Ovary (tissue), 7 donors: ENCODE measurements at regions not wholly inside any gene's neighbourhood (a gene's known extent, or its start where the extent isn't known, plus 50 kb on each side); places are given as distances from the start of the nearest gene placed in this dataset.
A peak's percentile ranks its signal among the peaks of the same experiment; 100 is the strongest.

Experiments
- DNase-seq, 5 donors: peaks; one replicate each; pipeline ENCODE4 v3.0.0-alpha.2; 2019 to 2020
- H3K27ac ChIP-seq, 2 donors: fragments of 200-600 bp; one replicate each; pipeline versions ENCODE4 v1.5.1 to v1.8.0; 2019 to 2022
- H3K27me3 ChIP-seq: fragments of 200-600 bp; one replicate; pipeline ENCODE4 v1.8.0; 2022
- H3K36me3 ChIP-seq: fragments of 200-600 bp; sonication (generic); one replicate; pipeline ENCODE4 v1.5.1; 2019
- H3K4me1 ChIP-seq: one replicate; pipeline ENCODE4 v1.8.1; 2013; ENCODE audit warnings: mild to moderate bottlenecking, moderate library complexity; ENCODE audit not compliant: insufficient read depth
- H3K4me3 ChIP-seq: fragments of 200-600 bp; sonication (generic); one replicate; pipeline ENCODE4 v1.5.1; 2017
- H3K9me3 ChIP-seq, 2 donors: fragments of 200-600 bp in 1 of 2; sonication (generic) in 1 of 2; one replicate each; pipeline versions ENCODE4 v1.5.1 to v1.8.1; 2013 to 2019; ENCODE audit warnings: mild to moderate bottlenecking in 1 of 2, moderate library complexity in 1 of 2
- EP300 ChIP-seq: sonication (generic); formaldehyde crosslinking; IDR thresholded peaks from one replicate; pipeline ENCODE4 v1.6.1; 2017; ENCODE audit warnings: antibody characterized with exemption
- POLR2A ChIP-seq: fragments of 450-650 bp; IDR thresholded peaks from one replicate; pipeline ENCODE4 v1.6.1; 2017; ENCODE audit warnings: antibody characterized with exemption, mild to moderate bottlenecking, moderate library complexity
- WGBS, 3 donors: extraction: QIAGEN DNeasy Blood & Tissue Kit in 1 of 3; methylation state at CpG; one replicate each; pipeline versions ENCODE4 v1.1.5 to v1.1.7; 2013 to 2017; 5-methylcytosine and 5-hydroxymethylcytosine counted together
- intact Hi-C, 4 donors: fragments of 100-400 bp; cut with DNase I; formaldehyde crosslinking; loops; one replicate each; pipeline versions ENCODE4 v1.11.0 to v1.15.1; 2022 to 2023
- TF ChIP-seq, protein P1 (sequence below), 3 donors: fragments of 450-650 bp in 2 of 3; fragments of 200-600 bp in 1 of 3; IDR thresholded peaks; one replicate each; pipeline versions ENCODE4 v1.5.1 to v1.8.0; 2016 to 2022; ENCODE audit warnings: antibody characterized with exemption in 3 of 3, mild to moderate bottlenecking in 1 of 3
- donor health status: DM: no; HTN: no; CAD: no; lungs with moderate emphysema.
- donor health status: DM: no; HTN: no; CAD: no.
- donor health status: Bipolar disorder and iron deficiency.
- donor health status: DM: no; HTN: no; CAD: no.
- donor health status: DM: yes; HTN: yes; CAD: no.

DNA sequence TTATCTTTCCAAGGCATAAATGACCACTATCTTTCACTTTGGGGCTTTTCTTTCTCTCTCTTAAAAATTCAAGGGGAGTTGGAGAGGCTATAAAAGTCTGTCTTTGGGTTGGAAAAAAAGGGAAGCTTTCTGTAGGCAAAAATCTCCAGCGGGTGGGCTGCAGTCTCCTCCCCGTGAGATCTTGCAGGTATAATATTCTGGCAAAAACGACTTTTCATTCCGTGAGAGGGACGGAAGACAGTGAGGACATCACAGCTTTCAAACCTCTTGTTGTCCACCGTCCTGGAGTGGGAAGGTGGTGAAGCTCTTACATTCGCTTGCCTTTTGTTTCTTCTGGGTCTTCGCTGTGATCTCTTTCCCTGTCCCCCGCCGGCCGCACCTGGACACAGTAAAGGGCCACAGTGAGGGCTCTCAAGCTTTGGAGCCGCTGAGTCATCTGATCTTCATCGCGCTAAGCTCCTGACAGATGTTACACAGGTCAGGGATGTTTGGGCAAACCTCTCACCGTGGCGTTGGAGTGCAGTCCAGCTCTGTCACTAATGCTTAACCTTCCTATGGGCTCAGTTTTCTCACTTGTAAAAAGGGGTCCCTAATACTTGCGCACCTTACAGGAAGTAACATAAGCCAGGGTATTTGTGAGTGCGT, 61.9 kb upstream of the MEGF10 start:
- TF ChIP-seq EP300 = no peak
- TF ChIP-seq, protein P1, sequence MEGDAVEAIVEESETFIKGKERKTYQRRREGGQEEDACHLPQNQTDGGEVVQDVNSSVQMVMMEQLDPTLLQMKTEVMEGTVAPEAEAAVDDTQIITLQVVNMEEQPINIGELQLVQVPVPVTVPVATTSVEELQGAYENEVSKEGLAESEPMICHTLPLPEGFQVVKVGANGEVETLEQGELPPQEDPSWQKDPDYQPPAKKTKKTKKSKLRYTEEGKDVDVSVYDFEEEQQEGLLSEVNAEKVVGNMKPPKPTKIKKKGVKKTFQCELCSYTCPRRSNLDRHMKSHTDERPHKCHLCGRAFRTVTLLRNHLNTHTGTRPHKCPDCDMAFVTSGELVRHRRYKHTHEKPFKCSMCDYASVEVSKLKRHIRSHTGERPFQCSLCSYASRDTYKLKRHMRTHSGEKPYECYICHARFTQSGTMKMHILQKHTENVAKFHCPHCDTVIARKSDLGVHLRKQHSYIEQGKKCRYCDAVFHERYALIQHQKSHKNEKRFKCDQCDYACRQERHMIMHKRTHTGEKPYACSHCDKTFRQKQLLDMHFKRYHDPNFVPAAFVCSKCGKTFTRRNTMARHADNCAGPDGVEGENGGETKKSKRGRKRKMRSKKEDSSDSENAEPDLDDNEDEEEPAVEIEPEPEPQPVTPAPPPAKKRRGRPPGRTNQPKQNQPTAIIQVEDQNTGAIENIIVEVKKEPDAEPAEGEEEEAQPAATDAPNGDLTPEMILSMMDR (IDR thresholded peaks at IDR 0.05) = no peak
- TF ChIP-seq POLR2A = no peak
- H3K27ac ChIP-seq = no peak overlapping the region

DNA sequence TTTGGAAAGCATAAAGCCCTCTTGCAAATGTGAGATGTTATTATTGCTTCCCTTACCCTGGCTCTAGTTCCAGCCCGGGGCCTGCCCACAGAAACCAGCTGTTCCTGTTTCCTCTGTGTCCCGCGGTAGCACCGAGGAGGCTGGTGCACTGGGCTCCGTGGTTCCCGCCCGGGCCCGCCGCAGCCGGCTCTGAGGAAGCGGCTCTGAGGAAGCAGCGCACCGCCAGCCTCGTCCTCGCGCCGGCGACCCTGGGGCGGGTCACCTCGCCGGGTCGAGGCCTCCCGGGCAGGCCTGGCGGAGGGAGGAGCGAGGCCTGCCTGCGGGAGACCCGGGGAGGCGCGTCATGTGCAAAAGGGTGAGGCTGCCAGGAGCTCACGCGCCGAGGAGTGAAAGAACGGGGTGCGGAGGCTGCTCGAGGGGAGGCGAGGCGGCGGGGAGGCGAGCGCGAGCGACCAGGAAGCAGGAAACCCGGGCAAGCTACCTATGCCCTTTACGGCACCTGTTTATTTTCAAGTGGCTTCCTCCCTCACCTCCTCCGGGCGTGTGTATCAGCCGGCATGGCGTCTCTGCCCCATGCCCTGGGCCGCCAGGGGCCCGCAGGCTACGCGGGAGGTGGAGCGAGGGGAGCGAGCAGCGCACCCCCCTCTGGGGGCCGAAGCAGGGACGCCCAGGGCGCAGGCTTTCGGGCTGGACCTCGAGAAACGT, 61.3 kb upstream of the MEGF10 start:
- TF ChIP-seq, protein P1 (IDR thresholded peaks at IDR 0.05) = no peak
- TF ChIP-seq EP300 (no peak), POLR2A (no peak)
- WGBS, 3 donors = 0 to 2% (median 1%) methylated on average over 43 to 61 of the region's 61 CpGs
- peak; percentile 22 to 51 (median 25) for DNase-seq
- H3K27ac ChIP-seq = no peak overlapping the region
- intact Hi-C loops = no loop called here
- no peaks in the 10 kb centered on the region for H3K9me3 ChIP-seq
- peak overlapping the region; percentile 54 for H3K4me3 ChIP-seq
- no peaks in the 10 kb centered on the region for H3K36me3 ChIP-seq
- H3K4me1 ChIP-seq = peaks cover 3% of the 10 kb centered on the region
- H3K27me3 ChIP-seq = no peaks in the 10 kb centered on the region

More for the DNA sequence above, 61.9 kb upstream of the MEGF10 start:
- no peaks in the 10 kb centered on the region for H3K27me3 ChIP-seq
- no peak for DNase-seq
- intact Hi-C loops = no loop called here
- peak overlapping the region; percentile 54 for H3K4me3 ChIP-seq
- no peaks in the 10 kb centered on the region for H3K36me3 ChIP-seq
- WGBS, 3 donors = 59 to 63% (median 60%) methylated on average over 18 of the region's 18 CpGs
- no peaks in the 10 kb centered on the region for H3K9me3 ChIP-seq
- H3K4me1 ChIP-seq = peaks cover 3% of the 10 kb centered on the region

DNA sequence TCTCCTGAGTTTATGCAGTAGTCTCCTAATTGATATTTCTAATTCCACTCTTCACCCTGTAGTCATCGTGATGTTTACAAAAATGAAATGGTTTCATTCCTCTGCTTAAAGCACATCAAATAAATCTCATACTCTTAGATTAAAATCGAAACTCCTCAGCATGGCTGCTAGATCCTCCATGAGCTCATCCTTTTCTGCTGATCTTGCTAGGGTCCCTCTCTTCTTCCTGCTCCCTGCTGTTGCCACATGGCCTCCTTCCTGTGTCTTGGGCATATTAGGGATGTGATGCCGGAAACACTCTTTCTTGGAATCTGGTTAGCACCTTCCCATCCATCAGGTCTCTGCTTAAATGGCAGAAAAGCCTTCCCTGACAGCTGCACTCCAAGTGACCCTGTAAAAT, 59.5 kb upstream of the MEGF10 start:
- H3K36me3 ChIP-seq = no peaks in the 10 kb centered on the region
- H3K27me3 ChIP-seq = no peaks in the 10 kb centered on the region
- 91 to 96% (median 94%) methylated on average over 3 of the region's 3 CpGs for WGBS, 3 donors
- no peak for DNase-seq
- intact Hi-C loops = no loop called here
- H3K9me3 ChIP-seq = no peaks in the 10 kb centered on the region
- H3K4me3 ChIP-seq = no peak overlapping the region
- H3K27ac ChIP-seq = no peak overlapping the region
- H3K4me1 ChIP-seq = peaks cover 3% of the 10 kb centered on the region
- TF ChIP-seq EP300 (no peak), POLR2A (no peak)
- TF ChIP-seq, protein P1 (IDR thresholded peaks at IDR 0.05) = no peak

DNA sequence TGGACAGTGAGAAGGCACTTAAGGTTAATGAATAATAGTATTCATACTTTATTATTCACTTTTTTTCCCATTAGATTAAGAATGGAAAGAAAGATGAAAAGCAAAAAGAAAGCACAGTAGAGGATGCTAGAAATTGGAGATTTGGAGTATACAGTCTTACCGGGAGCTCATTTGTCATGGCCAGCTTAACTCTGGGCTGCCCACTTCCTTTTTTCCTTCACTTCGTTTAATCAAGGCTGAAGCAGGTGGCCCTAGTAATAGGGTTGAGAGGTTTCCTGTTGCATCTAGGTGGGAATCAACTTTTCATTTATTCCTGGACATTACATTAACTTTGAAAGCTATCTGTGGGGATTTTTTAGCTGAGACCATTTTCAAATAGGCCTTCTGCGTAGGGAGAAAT, 57.0 kb upstream of the MEGF10 start:
- intact Hi-C loops = no loop called here
- DNase-seq = no peak
- Histone ChIP-seq H3K27me3 (no peaks in the 10 kb centered on the region), H3K4me3 (no peak overlapping the region), H3K27ac (no peak overlapping the region), H3K4me1 (peaks cover 3% of the 10 kb centered on the region), H3K9me3 (no peaks in the 10 kb centered on the region), H3K36me3 (no peaks in the 10 kb centered on the region)
- TF ChIP-seq POLR2A = no peak
- TF ChIP-seq, protein P1 (IDR thresholded peaks at IDR 0.05) = no peak
- TF ChIP-seq EP300 = no peak
- 81 to 88% (median 82%) methylated on average over 3 of the region's 3 CpGs for WGBS, 3 donors
